ENCODE measurements at regions not wholly inside any gene's neighbourhood (a gene's known extent, or its start where the extent isn't known, plus 50 kb on each side); places are given as distances from the start of the nearest gene placed in this dataset.
"Not testable (repeated sequence)": the region's sequence is repeated elsewhere in the genome, so short reads cannot be mapped to it uniquely, and the experiment has no call there.

DNA sequence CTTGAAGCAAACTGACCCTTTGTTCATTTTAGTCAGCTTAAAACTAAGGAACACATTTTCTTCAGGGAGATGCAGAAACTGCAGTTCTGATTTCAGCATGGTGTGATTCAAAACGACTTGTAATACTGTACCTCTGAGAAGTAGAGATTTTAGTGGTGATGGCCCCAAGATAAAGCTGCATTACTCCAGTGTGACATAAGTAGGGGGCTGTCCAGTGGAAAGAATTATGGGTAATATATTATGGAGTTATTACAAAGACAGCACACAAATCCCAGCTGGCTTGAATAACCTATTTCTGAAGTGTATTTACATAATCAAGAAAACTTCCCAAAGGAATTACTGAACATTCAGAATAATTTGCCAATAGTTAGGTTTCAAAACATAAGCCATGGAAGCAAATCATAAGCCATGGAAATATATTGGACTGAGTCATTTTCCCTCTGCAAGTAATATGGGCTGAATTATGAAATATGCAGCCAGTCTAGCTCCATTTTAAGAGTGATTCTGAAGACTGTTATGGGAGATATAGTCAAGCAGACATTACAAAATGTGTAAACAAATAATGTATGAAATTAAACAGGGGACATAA, 133.7 kb upstream of the FBXL17 start:
- Histone ChIP-seq H3K9me3 (ENCODE audit: low read length) (no peaks in the 10 kb centered on the region), H3K27me3 (ENCODE audit: insufficient read depth, low read length, poor library complexity, severe bottlenecking) (no peaks in the 10 kb centered on the region), H3K4me3 (ENCODE audit: low read length) (no peak overlapping the region), H3K36me3 (ENCODE audit: insufficient read depth, low read length) (no peaks in the 10 kb centered on the region), H3K4me1 (ENCODE audit: insufficient read depth, low read length) (no peaks in the 10 kb centered on the region), H3K27ac (ENCODE audit: low read depth, low read length) (no peak overlapping the region)
- Mint-ChIP-seq H3K9me3 (no peaks in the 10 kb centered on the region), H3K4me1 (no peaks in the 10 kb centered on the region), H3K4me3 (no peak overlapping the region), H3K36me3 (no peaks in the 10 kb centered on the region), H3K27ac (no peak overlapping the region), H3K27me3 (peaks cover 4 to 29% of the 10 kb centered on the region in 2 donors)
- CTCF ChIA-PET, result no interaction called here
- no peak for DNase-seq
- POLR2A ChIA-PET, result no interaction called here

DNA sequence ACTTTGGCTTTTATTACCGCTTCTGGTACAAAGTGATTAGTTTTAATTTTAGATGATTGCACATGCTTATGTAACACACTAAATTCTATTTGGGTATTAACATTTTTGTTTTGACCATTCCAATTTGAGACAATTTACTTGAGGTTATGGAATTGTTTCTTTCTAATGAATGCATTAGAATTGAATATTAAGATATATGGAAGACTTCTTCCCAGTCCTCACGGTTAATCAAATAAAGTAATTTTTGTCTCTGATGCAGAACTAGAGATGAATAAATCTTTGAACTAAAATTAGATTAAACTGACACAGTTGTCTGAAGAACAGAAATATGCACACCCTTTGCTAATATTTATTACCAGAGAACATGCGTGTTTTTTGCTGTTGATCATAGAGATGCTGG, 127.1 kb upstream of the FBXL17 start:
- no peaks in the 10 kb centered on the region for H3K9me3 Mint-ChIP-seq
- no peaks in the 10 kb centered on the region for H3K9me3 ChIP-seq (ENCODE audit: low read length)
- no peak overlapping the region for H3K4me3 Mint-ChIP-seq
- H3K4me3 ChIP-seq (ENCODE audit: low read length), result no peak overlapping the region
- H3K36me3 Mint-ChIP-seq, result no peaks in the 10 kb centered on the region
- H3K4me1 Mint-ChIP-seq, result no peaks in the 10 kb centered on the region
- H3K27ac ChIP-seq (ENCODE audit: low read depth, low read length), result no peak overlapping the region
- DNase-seq, result no peak
- H3K36me3 ChIP-seq (ENCODE audit: insufficient read depth, low read length), result no peaks in the 10 kb centered on the region
- H3K27ac Mint-ChIP-seq, result no peak overlapping the region
- CTCF ChIA-PET, result no interaction called here
- H3K4me1 ChIP-seq (ENCODE audit: insufficient read depth, low read length), result no peaks in the 10 kb centered on the region
- peaks cover 0 to 22% of the 10 kb centered on the region in 2 donors for H3K27me3 Mint-ChIP-seq
- no peaks in the 10 kb centered on the region for H3K27me3 ChIP-seq (ENCODE audit: insufficient read depth, low read length, poor library complexity, severe bottlenecking)
- POLR2A ChIA-PET, result no interaction called here

DNA sequence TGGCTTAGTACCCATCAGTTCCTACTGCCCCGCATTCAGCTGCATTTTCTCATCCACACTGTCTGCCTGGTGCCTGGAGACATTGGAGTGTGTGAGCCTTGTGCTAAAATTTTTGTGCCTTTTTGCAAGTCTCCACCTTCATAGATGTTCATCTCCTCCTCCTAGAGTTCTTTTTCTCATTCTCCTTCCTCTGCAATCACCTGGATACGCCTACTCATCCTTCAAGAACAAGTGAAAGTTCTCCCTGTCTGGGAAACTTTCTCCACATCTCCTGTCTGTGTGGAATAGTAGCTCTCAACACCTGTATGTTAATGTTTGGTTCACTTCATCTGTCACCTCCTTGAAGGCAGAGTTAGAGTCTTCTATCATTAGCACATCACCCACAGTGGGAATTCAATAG, 125.7 kb upstream of the FBXL17 start:
- H3K27ac Mint-ChIP-seq, result no peak overlapping the region
- H3K4me3 ChIP-seq (ENCODE audit: low read length), result no peak overlapping the region
- DNase-seq, result no peak
- H3K27me3 ChIP-seq (ENCODE audit: insufficient read depth, low read length, poor library complexity, severe bottlenecking), result no peaks in the 10 kb centered on the region
- H3K9me3 ChIP-seq (ENCODE audit: low read length), result no peaks in the 10 kb centered on the region
- H3K4me1 ChIP-seq (ENCODE audit: insufficient read depth, low read length), result no peaks in the 10 kb centered on the region
- no peaks in the 10 kb centered on the region for H3K36me3 ChIP-seq (ENCODE audit: insufficient read depth, low read length)
- H3K36me3 Mint-ChIP-seq, result no peaks in the 10 kb centered on the region
- no peak overlapping the region for H3K4me3 Mint-ChIP-seq
- H3K4me1 Mint-ChIP-seq, result no peaks in the 10 kb centered on the region
- H3K27ac ChIP-seq (ENCODE audit: low read depth, low read length), result no peak overlapping the region
- peaks cover 0 to 21% of the 10 kb centered on the region in 2 donors for H3K27me3 Mint-ChIP-seq
- ChIA-PET CTCF (no interaction called here), POLR2A (no interaction called here)
- no peaks in the 10 kb centered on the region for H3K9me3 Mint-ChIP-seq

DNA sequence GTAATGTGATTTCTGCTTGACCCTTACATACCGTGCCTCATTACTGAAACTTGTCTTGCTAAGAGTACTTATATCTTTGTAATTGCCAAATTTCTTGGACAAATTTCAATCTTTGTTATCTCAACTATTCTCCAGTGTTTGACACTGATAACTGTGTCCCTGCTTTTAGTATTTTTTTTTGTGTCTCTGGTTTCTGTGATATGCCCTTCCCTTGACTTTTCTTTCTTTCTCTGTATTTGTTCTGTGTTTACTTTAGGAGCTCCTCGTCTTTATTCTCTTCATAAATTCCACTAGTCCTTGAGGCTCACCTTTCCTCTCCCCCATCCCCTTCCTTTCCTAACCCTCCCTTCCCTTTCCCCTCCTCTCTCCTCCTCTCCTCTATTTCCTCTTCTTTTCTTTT, 123.7 kb upstream of the FBXL17 start:
- peaks cover 0 to 7% (median 3%) of the 10 kb centered on the region in 5 donors for H3K9me3 Mint-ChIP-seq
- H3K4me1 ChIP-seq (ENCODE audit: insufficient read depth, low read length), result no peaks in the 10 kb centered on the region
- ChIA-PET POLR2A (no interaction called here), CTCF (no interaction called here)
- no peak overlapping the region for H3K4me3 Mint-ChIP-seq
- no peaks in the 10 kb centered on the region for H3K36me3 ChIP-seq (ENCODE audit: insufficient read depth, low read length)
- no peak overlapping the region for H3K27ac ChIP-seq (ENCODE audit: low read depth, low read length)
- no peaks in the 10 kb centered on the region for H3K36me3 Mint-ChIP-seq
- H3K4me3 ChIP-seq (ENCODE audit: low read length), result no peak overlapping the region
- H3K4me1 Mint-ChIP-seq, result no peaks in the 10 kb centered on the region
- no peak for DNase-seq
- H3K27me3 Mint-ChIP-seq, result peaks cover 2 to 11% of the 10 kb centered on the region in 2 donors
- no peak overlapping the region for H3K27ac Mint-ChIP-seq
- H3K27me3 ChIP-seq (ENCODE audit: insufficient read depth, low read length, poor library complexity, severe bottlenecking), result no peaks in the 10 kb centered on the region
- no peaks in the 10 kb centered on the region for H3K9me3 ChIP-seq (ENCODE audit: low read length)

DNA sequence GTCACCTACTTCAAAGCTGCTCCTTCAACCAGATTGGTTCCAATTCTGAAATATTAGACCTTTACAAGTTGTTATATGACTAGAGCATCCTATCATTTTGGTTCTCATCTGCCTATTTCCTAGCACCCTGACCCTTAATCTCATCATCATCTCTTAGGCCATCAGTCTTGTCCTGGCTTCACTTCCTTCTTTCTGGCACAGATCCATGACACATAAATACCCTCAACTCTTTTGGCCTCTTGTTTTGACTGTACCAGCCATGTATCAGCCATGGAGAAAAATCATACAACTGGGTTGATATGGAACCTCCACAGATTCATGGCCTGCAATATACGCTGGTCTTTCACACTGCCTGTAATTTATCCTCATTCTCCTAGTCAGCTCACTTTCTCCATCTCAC, 123.1 kb upstream of the FBXL17 start:
- Mint-ChIP-seq H3K4me3 (no peak overlapping the region), H3K36me3 (no peaks in the 10 kb centered on the region), H3K4me1 (no peaks in the 10 kb centered on the region), H3K27me3 (peaks cover 2 to 8% of the 10 kb centered on the region in 2 donors), H3K9me3 (peaks cover 1 to 7% (median 3%) of the 10 kb centered on the region in 5 donors), H3K27ac (no peak overlapping the region)
- ChIA-PET POLR2A (no interaction called here), CTCF (no interaction called here)
- Histone ChIP-seq H3K9me3 (ENCODE audit: low read length) (no peaks in the 10 kb centered on the region), H3K36me3 (ENCODE audit: insufficient read depth, low read length) (no peaks in the 10 kb centered on the region), H3K4me1 (ENCODE audit: insufficient read depth, low read length) (no peaks in the 10 kb centered on the region), H3K27ac (ENCODE audit: low read depth, low read length) (no peak overlapping the region), H3K4me3 (ENCODE audit: low read length) (no peak overlapping the region), H3K27me3 (ENCODE audit: insufficient read depth, low read length, poor library complexity, severe bottlenecking) (no peaks in the 10 kb centered on the region)
- no peak for DNase-seq

DNA sequence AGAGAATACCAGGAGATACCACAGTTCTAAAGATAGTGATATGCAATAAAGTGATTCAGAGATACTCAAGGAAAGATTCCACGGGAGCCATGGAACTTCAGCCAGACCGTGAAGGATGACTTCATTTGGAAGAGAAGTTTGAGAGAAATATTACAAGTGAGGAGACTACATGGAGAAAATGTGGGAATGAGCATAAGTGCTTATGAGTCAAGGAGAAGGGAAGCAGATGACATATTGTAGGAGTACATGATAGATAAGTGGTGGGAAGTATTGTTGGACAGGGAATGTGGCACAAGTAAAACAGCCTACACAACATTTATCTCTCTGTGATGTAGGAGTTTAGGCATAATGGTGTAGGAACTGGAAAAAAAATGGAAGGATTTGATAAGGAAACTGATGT, 122.1 kb upstream of the FBXL17 start:
- Histone ChIP-seq H3K9me3 (ENCODE audit: low read length) (no peaks in the 10 kb centered on the region), H3K27ac (ENCODE audit: low read depth, low read length) (no peak overlapping the region), H3K4me1 (ENCODE audit: insufficient read depth, low read length) (no peaks in the 10 kb centered on the region), H3K27me3 (ENCODE audit: insufficient read depth, low read length, poor library complexity, severe bottlenecking) (no peaks in the 10 kb centered on the region), H3K4me3 (ENCODE audit: low read length) (no peak overlapping the region), H3K36me3 (ENCODE audit: insufficient read depth, low read length) (no peaks in the 10 kb centered on the region)
- Mint-ChIP-seq H3K27me3 (peaks cover 2 to 16% of the 10 kb centered on the region in 2 donors), H3K4me3 (no peak overlapping the region), H3K36me3 (no peaks in the 10 kb centered on the region), H3K9me3 (peaks cover 3 to 12% (median 9%) of the 10 kb centered on the region in 5 donors), H3K27ac (no peak overlapping the region), H3K4me1 (no peaks in the 10 kb centered on the region)
- no peak for DNase-seq
- ChIA-PET POLR2A (no interaction called here), CTCF (no interaction called here)

DNA sequence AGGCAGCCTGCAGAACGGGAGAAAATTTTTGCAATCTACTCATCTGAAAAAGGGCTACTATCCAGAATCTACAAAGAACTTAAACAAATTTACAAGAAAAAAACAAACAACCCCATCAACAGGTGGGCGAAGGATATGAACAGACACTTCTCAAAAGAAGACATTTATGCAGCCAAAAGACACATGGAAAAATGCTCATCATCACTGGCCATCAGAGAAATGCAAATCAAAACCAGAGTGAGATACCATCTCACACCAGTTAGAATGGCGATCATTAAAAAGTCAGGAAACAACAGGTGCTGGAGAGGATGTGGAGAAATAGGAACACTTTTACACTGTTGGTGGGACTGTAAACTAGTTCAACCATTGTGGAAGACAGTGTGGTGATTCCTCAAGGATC, 113.7 kb upstream of the FBXL17 start:
- H3K27me3 Mint-ChIP-seq, result peaks cover 5 to 16% of the 10 kb centered on the region in 2 donors
- DNase-seq; H3K4me3 ChIP-seq (ENCODE audit: low read length); H3K27ac ChIP-seq (ENCODE audit: low read depth, low read length); H3K27me3 ChIP-seq (ENCODE audit: insufficient read depth, low read length, poor library complexity, severe bottlenecking); H3K4me1 ChIP-seq (ENCODE audit: insufficient read depth, low read length); POLR2A ChIA-PET; H3K4me1 Mint-ChIP-seq; CTCF ChIA-PET; H3K27ac Mint-ChIP-seq; H3K36me3 ChIP-seq (ENCODE audit: insufficient read depth, low read length); H3K9me3 ChIP-seq (ENCODE audit: low read length); H3K36me3 Mint-ChIP-seq; H3K4me3 Mint-ChIP-seq: not testable (repeated sequence)
- H3K9me3 Mint-ChIP-seq, result peaks cover under 1 to 16% (median 6%) of the 10 kb centered on the region in 5 donors

DNA sequence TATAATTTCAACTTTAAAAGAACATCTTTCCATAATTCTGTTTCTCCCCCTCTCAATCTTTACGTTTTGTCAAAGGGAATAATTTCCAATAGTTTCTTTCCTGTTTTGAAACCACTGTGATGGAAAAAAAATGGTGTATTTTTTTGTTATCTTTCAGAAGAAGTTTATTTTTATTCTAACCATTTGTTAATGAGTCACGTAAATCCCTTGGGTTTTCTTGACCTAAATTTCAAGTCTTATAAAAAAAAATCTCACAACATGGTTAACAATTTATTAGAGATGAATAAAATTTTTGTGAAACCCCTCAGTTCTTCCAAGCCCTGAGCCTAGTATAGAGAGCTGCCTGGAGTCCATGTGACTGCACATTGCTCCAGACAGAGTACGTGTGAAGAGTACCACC, 106.1 kb upstream of the FBXL17 start:
- Histone ChIP-seq H3K4me1 (ENCODE audit: insufficient read depth, low read length) (no peaks in the 10 kb centered on the region), H3K9me3 (ENCODE audit: low read length) (no peaks in the 10 kb centered on the region), H3K27me3 (ENCODE audit: insufficient read depth, low read length, poor library complexity, severe bottlenecking) (no peaks in the 10 kb centered on the region), H3K36me3 (ENCODE audit: insufficient read depth, low read length) (no peaks in the 10 kb centered on the region), H3K27ac (ENCODE audit: low read depth, low read length) (no peak overlapping the region), H3K4me3 (ENCODE audit: low read length) (no peak overlapping the region)
- ChIA-PET POLR2A (no interaction called here), CTCF (no interaction called here)
- Mint-ChIP-seq H3K27me3 (peaks cover 12 to 48% of the 10 kb centered on the region in 2 donors), H3K4me1 (no peaks in the 10 kb centered on the region), H3K36me3 (no peaks in the 10 kb centered on the region), H3K4me3 (no peak overlapping the region), H3K27ac (no peak overlapping the region), H3K9me3 (peaks cover 0 to 8% (median 5%) of the 10 kb centered on the region in 5 donors)
- DNase-seq, result no peak

DNA sequence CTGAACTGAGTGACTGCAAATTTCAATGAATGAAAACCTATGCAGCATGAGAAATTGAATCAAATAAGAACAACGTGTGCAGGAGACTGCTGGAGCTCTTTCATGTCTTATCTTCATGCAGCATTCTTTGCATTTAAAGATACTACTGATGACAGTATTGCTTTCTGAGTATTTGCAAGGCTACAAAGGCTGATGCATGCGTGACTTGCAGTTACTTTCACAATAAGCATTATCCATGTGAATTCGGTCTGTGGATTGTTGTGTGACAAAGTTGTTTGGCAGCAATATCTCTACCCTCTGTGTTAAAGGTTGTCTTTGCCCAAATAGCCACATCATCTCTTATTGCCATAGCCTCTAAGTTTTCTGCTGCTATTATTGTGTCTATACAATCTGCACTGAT, 102.1 kb upstream of the FBXL17 start:
- H3K27me3 Mint-ChIP-seq, result peaks cover 10 to 40% of the 10 kb centered on the region in 2 donors
- H3K36me3 Mint-ChIP-seq, result no peaks in the 10 kb centered on the region

More for the DNA sequence above, 102.1 kb upstream of the FBXL17 start:
- no peak for DNase-seq
- H3K4me3 Mint-ChIP-seq, result no peak overlapping the region
- H3K4me1 ChIP-seq (ENCODE audit: insufficient read depth, low read length), result no peaks in the 10 kb centered on the region
- H3K27ac ChIP-seq (ENCODE audit: low read depth, low read length), result no peak overlapping the region
- CTCF ChIA-PET, result no interaction called here
- no peaks in the 10 kb centered on the region for H3K4me1 Mint-ChIP-seq
- H3K27me3 ChIP-seq (ENCODE audit: insufficient read depth, low read length, poor library complexity, severe bottlenecking), result no peaks in the 10 kb centered on the region
- no peaks in the 10 kb centered on the region for H3K36me3 ChIP-seq (ENCODE audit: insufficient read depth, low read length)
- peaks cover 0 to 3% (median 0%) of the 10 kb centered on the region in 5 donors for H3K9me3 Mint-ChIP-seq
- no peak overlapping the region for H3K27ac Mint-ChIP-seq
- no peak overlapping the region for H3K4me3 ChIP-seq (ENCODE audit: low read length)
- H3K9me3 ChIP-seq (ENCODE audit: low read length), result no peaks in the 10 kb centered on the region
- POLR2A ChIA-PET, result no interaction called here

All from CD8-positive, alpha-beta memory T cell (primary cell).